ENCODE measurements at regions not wholly inside any gene's neighbourhood (a gene's known extent, or its start where the extent isn't known, plus 50 kb on each side); places are given as distances from the start of the nearest gene placed in this dataset.

DNA sequence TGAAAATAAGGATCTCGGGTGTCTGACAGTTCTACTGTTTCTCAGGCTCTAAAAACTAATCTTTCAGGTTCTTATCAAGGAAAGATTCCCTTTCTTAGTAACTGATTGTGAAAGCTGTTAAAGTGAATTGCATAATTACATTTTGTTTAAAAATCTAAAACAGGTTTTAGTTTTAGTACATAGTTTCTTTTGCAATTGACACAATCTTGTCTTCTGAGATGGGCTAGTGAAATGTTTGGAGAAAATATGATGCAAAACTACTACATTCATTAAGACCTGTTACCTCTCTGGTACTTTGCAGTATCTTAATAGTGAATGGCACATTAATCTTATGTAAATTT lies 298.4 kb downstream of the UTRN start:
- TF ChIP-seq, protein P1, sequence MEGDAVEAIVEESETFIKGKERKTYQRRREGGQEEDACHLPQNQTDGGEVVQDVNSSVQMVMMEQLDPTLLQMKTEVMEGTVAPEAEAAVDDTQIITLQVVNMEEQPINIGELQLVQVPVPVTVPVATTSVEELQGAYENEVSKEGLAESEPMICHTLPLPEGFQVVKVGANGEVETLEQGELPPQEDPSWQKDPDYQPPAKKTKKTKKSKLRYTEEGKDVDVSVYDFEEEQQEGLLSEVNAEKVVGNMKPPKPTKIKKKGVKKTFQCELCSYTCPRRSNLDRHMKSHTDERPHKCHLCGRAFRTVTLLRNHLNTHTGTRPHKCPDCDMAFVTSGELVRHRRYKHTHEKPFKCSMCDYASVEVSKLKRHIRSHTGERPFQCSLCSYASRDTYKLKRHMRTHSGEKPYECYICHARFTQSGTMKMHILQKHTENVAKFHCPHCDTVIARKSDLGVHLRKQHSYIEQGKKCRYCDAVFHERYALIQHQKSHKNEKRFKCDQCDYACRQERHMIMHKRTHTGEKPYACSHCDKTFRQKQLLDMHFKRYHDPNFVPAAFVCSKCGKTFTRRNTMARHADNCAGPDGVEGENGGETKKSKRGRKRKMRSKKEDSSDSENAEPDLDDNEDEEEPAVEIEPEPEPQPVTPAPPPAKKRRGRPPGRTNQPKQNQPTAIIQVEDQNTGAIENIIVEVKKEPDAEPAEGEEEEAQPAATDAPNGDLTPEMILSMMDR (IDR thresholded peaks at IDR 0.05; ENCODE audit: low read length), result no peak
- no peak for TF ChIP-seq EZH2 (optimal IDR thresholded peaks at IDR 0.05; ENCODE audit: low read depth, low read length)
- TF ChIP-seq EZH2phosphoT487 (IDR thresholded peaks at IDR 0.05; ENCODE audit: low read length), result no peak
